A549 (cell line): ENCODE measurements at regions not wholly inside any gene's neighbourhood (a gene's known extent, or its start where the extent isn't known, plus 50 kb on each side); places are given as distances from the start of the nearest gene placed in this dataset.

Experiments used
- ATAC-seq, 2 experiments: fragments of 200-7000 bp in 1 of 2; fragments of >200 bp in 1 of 2; cut with Nextera tagmentation in 1 of 2; cut with Tn5 transposase in 1 of 2; 3 replicates each; pipeline versions ENCODE4 v1.8.0 to v1.9.1; 2018 to 2020; ENCODE audit warnings: mild to moderate bottlenecking in 1 of 2, moderate library complexity in 1 of 2
- CTCF ChIA-PET: fragments of 300-600 bp; sonication (Branson Sonifier 250); formaldehyde crosslinking; extraction: SDS; loops from one replicate; lab custom pipeline; 2021; ENCODE audit warnings: antibody characterized with exemption, inconsistent platforms; lab: Yijun Ruan, JAX
- POLR2A ChIA-PET: fragments of 350-600 bp; formaldehyde crosslinking; extraction: SDS; loops from one replicate; lab custom pipeline; 2021; ENCODE audit warnings: antibody characterized with exemption, inconsistent platforms; lab: Yijun Ruan, JAX
- DNase-seq, 2 experiments: peaks; one replicate each; pipeline versions ENCODE4 v3.0.0 to v3.0.0-alpha.2; 2011 to 2016; ENCODE audit warnings: low read depth in 1 of 2, low spot score in 1 of 2
- FAIRE-seq: peaks from 2 replicates; lab custom pipeline; 2011; peaks lifted over from hg19 to GRCh38; lab: Jason Lieb, UNC
- H3K27ac ChIP-seq, 2 experiments: fragments of >200 bp; sonication (Bioruptor Twin); formaldehyde crosslinking; 3 replicates each; pipeline ENCODE4 v1.5.1; 2016 to 2017
- H3K4me1 ChIP-seq: fragments of >200 bp; sonication (Bioruptor Twin); formaldehyde crosslinking; 3 replicates; pipeline ENCODE4 v1.6.1; 2016
- H3K4me2 ChIP-seq: fragments of >200 bp; sonication (Bioruptor Twin); formaldehyde crosslinking; 3 replicates; pipeline ENCODE4 v1.6.1; 2016
- H3K4me3 ChIP-seq: fragments of >200 bp; sonication (Bioruptor Twin); formaldehyde crosslinking; 3 replicates; pipeline ENCODE4 v1.5.1; 2016
- H3K9me3 ChIP-seq: fragments of >200 bp; sonication (Bioruptor Twin); formaldehyde crosslinking; 3 replicates; pipeline ENCODE4 v1.6.1; 2016
- CBX2 ChIP-seq: fragments of 200-600 bp; sonication (generic); IDR thresholded peaks from 2 replicates; pipeline ENCODE4 v1.6.1; 2016; ENCODE audit warnings: low read depth, mild to moderate bottlenecking, borderline replicate concordance
- EHMT2 ChIP-seq: fragments of 200-600 bp; sonication (generic); IDR thresholded peaks from 2 replicates; pipeline ENCODE4 v1.6.1; 2016; ENCODE audit warnings: antibody characterized with exemption, low read depth, mild to moderate bottlenecking, moderate library complexity
- FOXS1 ChIP-seq: fragments of 250-450 bp; sonication (Bioruptor Pico); IDR thresholded peaks from 2 replicates; pipeline ENCODE4 v1.5.0; 2020; ENCODE audit warnings: mild to moderate bottlenecking, moderate library complexity
- HEYL ChIP-seq: fragments of 250-450 bp; sonication (Bioruptor Pico); IDR thresholded peaks from 2 replicates; pipeline ENCODE4 v1.8.0; 2021; ENCODE audit warnings: mild to moderate bottlenecking, moderate library complexity
- HOXA7 ChIP-seq: fragments of 250-450 bp; sonication (Bioruptor Pico); IDR thresholded peaks from 2 replicates; pipeline ENCODE4 v1.5.0; 2020; ENCODE audit warnings: mild to moderate bottlenecking, moderate library complexity
- KDM1A ChIP-seq: fragments of 200-600 bp; sonication (generic); IDR thresholded peaks from 2 replicates; pipeline ENCODE4 v1.6.1; 2016; ENCODE audit warnings: low read depth, mild to moderate bottlenecking
- NPAS2 ChIP-seq: fragments of 250-450 bp; sonication (Bioruptor Pico); IDR thresholded peaks from 2 replicates; pipeline ENCODE4 v1.8.0; 2022; ENCODE audit warnings: mild to moderate bottlenecking, moderate library complexity, borderline replicate concordance
- PBX3 ChIP-seq: IDR thresholded peaks from 2 replicates; pipeline ENCODE4 v1.6.1; 2012
- RAD21 ChIP-seq, 2 experiments: fragments of >200 bp in 1 of 2; sonication (Bioruptor Twin) in 1 of 2; formaldehyde crosslinking in 1 of 2; IDR thresholded peaks in 1 of 2; conservative IDR thresholded peaks in 1 of 2; 2 replicates in 1 of 2; 3 replicates in 1 of 2; pipeline ENCODE4 v1.6.1; 2012 to 2018; ENCODE audit warnings: inconsistent platforms in 1 of 2
- RCOR1 ChIP-seq: fragments of 150-350 bp; IDR thresholded peaks from 2 replicates; pipeline ENCODE4 v1.6.1; 2014; ENCODE audit warnings: antibody characterized with exemption, low read length, low read depth
- REST ChIP-seq: fragments of 200-600 bp; sonication (generic); IDR thresholded peaks from 2 replicates; pipeline ENCODE4 v1.6.1; 2016; ENCODE audit warnings: antibody characterized with exemption, mild to moderate bottlenecking, moderate library complexity
- RFX5 ChIP-seq: fragments of 450-650 bp; IDR thresholded peaks from 2 replicates; pipeline ENCODE4 v1.7.1; 2014; ENCODE audit warnings: antibody characterized with exemption, mild to moderate bottlenecking, moderate library complexity
- SMC3 ChIP-seq: fragments of >200 bp; sonication (Bioruptor Twin); formaldehyde crosslinking; IDR thresholded peaks from 3 replicates; pipeline ENCODE4 v1.6.1; 2018; ENCODE audit warnings: inconsistent platforms
- USF2 ChIP-seq: fragments of 450-650 bp; IDR thresholded peaks from 2 replicates; pipeline ENCODE4 v1.6.1; 2014; ENCODE audit warnings: antibody characterized with exemption
- ZC3H11A ChIP-seq: fragments of 450-650 bp; IDR thresholded peaks from 2 replicates; pipeline ENCODE4 v1.6.1; 2014; ENCODE audit warnings: antibody characterized with exemption, mild to moderate bottlenecking
- ZFP36 ChIP-seq: fragments of 450-650 bp; IDR thresholded peaks from 2 replicates; pipeline ENCODE4 v1.6.1; 2014; ENCODE audit warnings: borderline replicate concordance; ENCODE audit not compliant: partially characterized antibody
- WGBS: methylation state at CpG from one replicate; pipeline ENCODE4 v1.1.6; 2017; ENCODE audit errors: missing lambda C conversion rate; 5-methylcytosine and 5-hydroxymethylcytosine counted together

- WGBS: 87% methylated on average over 8 of the region's 8 CpGs
- ATAC-seq: no peak
- no peak for TF ChIP-seq RAD21 (conservative IDR thresholded peaks at IDR 0.05 in 1 of 2, IDR thresholded peaks at IDR 0.05 in 1 of 2)
Measured at GRCh38 chr3:13266005-13266404, 154.1 kb downstream of the NUP210 start.

GRCh38 chr3:13265507-13265906 is 154.6 kb downstream of the NUP210 start:
- Histone ChIP-seq H3K4me3 (no peak overlapping the region), H3K4me1 (peaks cover 9% of the 10 kb centered on the region; the same call in 1 of the 3 replicates), H3K27ac (no peak overlapping the region), H3K4me2 (no peak overlapping the region), H3K9me3 (peaks cover 2% of the 10 kb centered on the region; the same call in 1 of the 3 replicates)
- DNase-seq (no peak), FAIRE-seq (no peak), ATAC-seq (no peak)
- CTCF ChIA-PET: interaction anchor here (0.6 to 1.5 kb wide), 2 partner anchors 174 to 1125 kb away, joined by 3 read pairs; no protein-coding TSS in a partner anchor
- POLR2A ChIA-PET: no interaction called here
- TF ChIP-seq HEYL (no peak), KDM1A (no peak), EHMT2 (no peak), SMC3 (no peak), USF2 (no peak), NPAS2 (CRISPR knock-in tag) (no peak), HOXA7 (no peak), REST (no peak), ZFP36 (no peak), CBX2 (no peak), RCOR1 (no peak), FOXS1 (no peak), PBX3 (no peak)
- 70% methylated on average over 3 of the region's 3 CpGs for WGBS

More at GRCh38 chr3:13266005-13266404, 154.1 kb downstream of the NUP210 start:
- Histone ChIP-seq H3K4me1 (peaks cover 9% of the 10 kb centered on the region; the same call in 1 of the 3 replicates), H3K4me2 (no peak overlapping the region), H3K27ac (no peak overlapping the region), H3K9me3 (peaks cover 2% of the 10 kb centered on the region; the same call in 1 of the 3 replicates), H3K4me3 (no peak overlapping the region)
- CTCF ChIA-PET: interaction anchor here (0.6 to 1.5 kb wide), 2 partner anchors 174 to 1124 kb away, joined by 3 read pairs; no protein-coding TSS in a partner anchor
- POLR2A ChIA-PET: no interaction called here
- FAIRE-seq: no peak
- DNase-seq: no peak

- ChIA-PET CTCF (no interaction called here), POLR2A (no interaction called here)
- Histone ChIP-seq H3K4me2 (no peak overlapping the region), H3K9me3 (peaks cover 2% of the 10 kb centered on the region; the same call in 1 of the 3 replicates), H3K4me1 (peaks cover 9% of the 10 kb centered on the region; the same call in 1 of the 3 replicates), H3K27ac (no peak overlapping the region), H3K4me3 (no peak overlapping the region)
- DNase-seq (no peak), ATAC-seq (no peak), FAIRE-seq (no peak)
- 91% methylated on average over 7 of the region's 7 CpGs for WGBS
- TF ChIP-seq RFX5 (no peak), ZC3H11A (no peak), KDM1A (no peak), REST (no peak)
Measured at GRCh38 chr3:13265016-13265415, 155.1 kb downstream of the NUP210 start.
